Osteocyte (in vitro differentiated cells): ENCODE measurements at regions not wholly inside any gene's neighbourhood (a gene's known extent, or its start where the extent isn't known, plus 50 kb on each side); places are given as distances from the start of the nearest gene placed in this dataset.
A peak's percentile ranks its signal among the peaks of the same experiment; 100 is the strongest.

ENCODE experiments used
- DNase-seq: peaks from one replicate; pipeline ENCODE4 v3.0.0; 2021; ENCODE audit warnings: mixed read lengths; ENCODE audit not compliant: unreplicated experiment; ENCODE audit errors: extremely low spot score
- H3K27ac Mint-ChIP-seq: one replicate; pipeline ENCODE4 v1.8.0; 2021; ENCODE audit warnings: mild to moderate bottlenecking, mixed read lengths; ENCODE audit not compliant: unreplicated experiment
- H3K27me3 Mint-ChIP-seq: one replicate; pipeline ENCODE4 v1.8.0; 2021; ENCODE audit warnings: mixed read lengths; ENCODE audit not compliant: unreplicated experiment
- H3K36me3 Mint-ChIP-seq: one replicate; pipeline ENCODE4 v1.8.0; 2021; ENCODE audit warnings: mixed read lengths; ENCODE audit not compliant: unreplicated experiment
- H3K4me1 Mint-ChIP-seq: one replicate; pipeline ENCODE4 v1.8.0; 2021; ENCODE audit warnings: mixed read lengths; ENCODE audit not compliant: unreplicated experiment
- H3K4me3 Mint-ChIP-seq: one replicate; pipeline ENCODE4 v1.8.0; 2021; ENCODE audit warnings: mild to moderate bottlenecking, moderate library complexity, mixed read lengths; ENCODE audit not compliant: unreplicated experiment
- H3K9me3 Mint-ChIP-seq: one replicate; pipeline ENCODE4 v1.8.0; 2021; ENCODE audit warnings: mixed read lengths; ENCODE audit not compliant: unreplicated experiment
- CTCF ChIP-seq: fragments of 200-600 bp; sonication (generic); IDR thresholded peaks from 2 replicates; pipeline ENCODE4 v1.5.0; 2021; ENCODE audit warnings: antibody characterized with exemption, mild to moderate bottlenecking, moderate library complexity

DNA sequence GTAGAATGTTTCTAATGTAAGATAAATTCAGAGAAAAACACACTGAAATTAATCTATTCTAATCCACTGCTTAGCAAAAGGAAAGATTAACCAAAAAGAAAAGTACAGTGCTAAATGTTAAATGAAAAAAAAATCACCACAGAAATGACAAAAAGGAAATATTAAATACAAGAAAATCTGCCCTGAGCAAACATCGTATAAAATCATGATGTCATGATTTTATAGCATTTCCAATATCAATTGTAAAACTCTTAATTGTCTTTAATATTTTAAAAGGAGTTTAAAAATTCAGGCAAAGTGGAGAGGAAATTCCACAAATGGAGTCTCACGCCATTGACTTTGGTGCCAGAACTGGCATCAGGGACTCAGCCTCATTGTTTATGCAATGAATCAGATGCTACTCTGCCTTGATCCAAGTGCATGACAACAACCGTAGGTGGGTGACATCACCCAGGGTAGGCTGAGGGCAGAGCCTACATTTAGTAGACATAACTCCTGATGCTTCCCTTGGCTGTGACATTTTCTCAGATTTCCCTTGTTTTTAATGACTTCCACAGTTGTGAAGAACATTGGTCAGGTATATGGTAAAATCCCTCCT, 696.8 kb downstream of the SEMA5A start:
- H3K27me3 Mint-ChIP-seq: no peaks in the 10 kb centered on the region
- TF ChIP-seq CTCF: no peak
- H3K27ac Mint-ChIP-seq: peak overlapping the region; percentile 35
- no peak overlapping the region for H3K4me3 Mint-ChIP-seq
- DNase-seq: no peak
- no peaks in the 10 kb centered on the region for H3K9me3 Mint-ChIP-seq
- H3K4me1 Mint-ChIP-seq: peaks cover 28% of the 10 kb centered on the region
- H3K36me3 Mint-ChIP-seq: no peaks in the 10 kb centered on the region

GRCh38 chr5:8851101-8851500, 694.8 kb downstream of the SEMA5A start:
- H3K4me1 Mint-ChIP-seq: peaks cover 13% of the 10 kb centered on the region
- TF ChIP-seq CTCF: no peak
- H3K27me3 Mint-ChIP-seq: no peaks in the 10 kb centered on the region
- H3K27ac Mint-ChIP-seq: no peak overlapping the region
- H3K36me3 Mint-ChIP-seq: no peaks in the 10 kb centered on the region
- H3K4me3 Mint-ChIP-seq: no peak overlapping the region
- DNase-seq: no peak
- no peaks in the 10 kb centered on the region for H3K9me3 Mint-ChIP-seq

DNA sequence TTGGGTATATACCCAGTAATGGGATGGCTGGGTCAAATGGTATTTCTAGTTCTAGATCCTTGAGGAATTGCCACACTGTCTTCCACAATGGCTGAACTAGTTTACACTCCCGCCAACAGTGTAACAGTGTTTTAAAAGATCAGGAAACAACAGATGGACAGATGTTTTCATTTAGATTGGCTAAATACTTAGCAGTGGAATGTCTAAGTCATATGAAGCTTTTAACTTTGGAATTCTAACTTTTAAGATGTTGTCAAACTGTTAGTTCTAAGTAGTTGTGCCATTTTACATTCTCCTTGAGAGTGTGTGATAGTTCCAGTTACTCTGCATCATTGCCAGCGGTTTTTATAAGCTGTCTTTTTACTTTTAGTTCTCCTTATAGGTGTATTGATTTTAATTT, 688.8 kb downstream of the SEMA5A start:
- Mint-ChIP-seq H3K36me3 (no peaks in the 10 kb centered on the region), H3K4me3 (no peak overlapping the region)

GRCh38 chr5:8861764-8862163, 684.1 kb downstream of the SEMA5A start:
- Mint-ChIP-seq H3K36me3 (no peaks in the 10 kb centered on the region), H3K9me3 (peaks cover 3% of the 10 kb centered on the region), H3K4me1 (no peaks in the 10 kb centered on the region), H3K27ac (no peak overlapping the region), H3K4me3 (no peak overlapping the region), H3K27me3 (no peaks in the 10 kb centered on the region)
- no peak for TF ChIP-seq CTCF
- DNase-seq: no peak

More for the DNA sequence above, 688.8 kb downstream of the SEMA5A start:
- Mint-ChIP-seq H3K27me3 (no peaks in the 10 kb centered on the region), H3K4me1 (no peaks in the 10 kb centered on the region), H3K27ac (no peak overlapping the region), H3K9me3 (no peaks in the 10 kb centered on the region)
- no peak for TF ChIP-seq CTCF
- no peak for DNase-seq

DNA sequence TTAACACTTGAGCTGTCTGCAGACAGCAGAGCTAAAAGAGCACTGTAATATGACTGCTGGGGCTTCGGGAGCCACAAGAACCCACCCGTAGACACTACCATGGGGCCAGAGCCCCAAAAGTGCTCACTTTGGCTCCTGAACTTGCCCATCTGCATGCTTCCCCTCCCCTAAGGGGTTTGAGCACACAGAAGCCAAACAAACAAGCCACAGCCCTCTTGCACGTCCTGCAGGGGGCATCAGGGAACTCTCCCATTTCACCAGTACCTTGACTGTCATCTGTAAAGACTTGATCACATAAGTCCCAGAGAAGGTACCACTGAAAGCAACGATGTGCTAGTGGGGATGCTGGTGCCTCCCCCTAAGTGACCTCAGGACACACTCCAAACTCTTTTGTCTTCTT, 681.8 kb downstream of the SEMA5A start:
- Mint-ChIP-seq H3K36me3 (no peaks in the 10 kb centered on the region), H3K4me1 (peaks cover 7% of the 10 kb centered on the region), H3K27me3 (no peaks in the 10 kb centered on the region), H3K4me3 (no peak overlapping the region), H3K27ac (no peak overlapping the region), H3K9me3 (peaks cover 3% of the 10 kb centered on the region)
- no peak for TF ChIP-seq CTCF
- no peak for DNase-seq
